ENCODE measurements at regions not wholly inside any gene's neighbourhood (a gene's known extent, or its start where the extent isn't known, plus 50 kb on each side); places are given as distances from the start of the nearest gene placed in this dataset.

DNA sequence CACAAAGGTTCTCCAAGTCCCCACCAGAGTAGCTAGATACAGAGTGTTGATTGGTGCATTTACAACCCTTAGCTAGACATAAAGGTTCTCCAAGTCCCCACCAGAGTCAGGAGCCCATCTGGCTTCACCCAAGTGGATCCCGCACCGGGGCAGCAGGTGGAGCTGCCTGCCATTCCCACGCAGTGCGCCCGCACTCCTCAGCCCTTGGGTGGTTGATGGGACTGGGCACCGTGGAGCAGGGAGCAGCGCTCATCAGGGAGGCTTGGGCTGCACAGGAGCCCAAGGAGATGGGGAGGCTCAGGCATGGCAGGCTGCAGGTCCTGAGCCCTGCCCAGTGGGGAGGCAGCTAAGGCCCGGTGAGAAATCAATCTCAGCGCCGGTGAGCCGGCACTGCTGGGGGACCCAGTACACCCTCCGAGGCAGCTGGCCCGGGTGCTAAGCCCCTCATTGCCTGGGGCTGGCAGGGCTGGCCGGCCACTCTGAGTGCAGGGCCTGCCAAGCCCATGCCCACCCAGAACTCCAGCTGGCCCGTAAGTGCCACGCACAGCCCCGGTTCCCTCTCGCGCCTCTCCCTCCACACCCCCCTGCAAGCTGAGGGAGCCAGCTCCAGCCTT, 404.1 kb downstream of the METTL15 start:
- no peaks in the 10 kb centered on the region for H3K79me2 ChIP-seq (ENCODE audit: insufficient read depth, low read length)
- no peaks in the 10 kb centered on the region for H3K36me3 ChIP-seq (ENCODE audit: control insufficient read depth in 1 of 2, insufficient read depth in 2 of 2, low read length in 2 of 2)
- H3K9me2 ChIP-seq (ENCODE audit: insufficient read depth) = no peaks in the 10 kb centered on the region
- BruUV-seq (replicated peaks) = no TSS peak
- no peak for ATAC-seq
- H3K4me1 ChIP-seq (ENCODE audit: control insufficient read depth in 1 of 2, insufficient read depth in 2 of 2, low read length in 2 of 2) = no peaks in the 10 kb centered on the region
- TF ChIP-seq, protein P1, sequence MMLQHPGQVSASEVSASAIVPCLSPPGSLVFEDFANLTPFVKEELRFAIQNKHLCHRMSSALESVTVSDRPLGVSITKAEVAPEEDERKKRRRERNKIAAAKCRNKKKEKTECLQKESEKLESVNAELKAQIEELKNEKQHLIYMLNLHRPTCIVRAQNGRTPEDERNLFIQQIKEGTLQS (IDR thresholded peaks at IDR 0.05) = no peak
- no peak for TF ChIP-seq POLR2AphosphoS5 (IDR thresholded peaks at IDR 0.05; ENCODE audit: low read depth, low read length)
- TF ChIP-seq TCF7L2 (IDR thresholded peaks at IDR 0.05; ENCODE audit: borderline replicate concordance, extremely low read depth, insufficient read depth, insufficient read length) = no peak
- TF ChIP-seq POLR2A (IDR thresholded peaks at IDR 0.05; ENCODE audit: borderline replicate concordance, extremely low read depth, insufficient read depth, insufficient read length) = no peak
- TF ChIP-seq SRF (IDR thresholded peaks at IDR 0.05; ENCODE audit: low read depth) = no peak
- no peak for TF ChIP-seq ELF1 (IDR thresholded peaks at IDR 0.05; ENCODE audit: borderline replicate concordance, low read depth)
- TF ChIP-seq ZFX (IDR thresholded peaks at IDR 0.05) = no peak
- no peak for TF ChIP-seq ZBTB33 (IDR thresholded peaks at IDR 0.05; ENCODE audit: extremely low read depth, insufficient replicate concordance, low read length)
- no peak for TF ChIP-seq EGR1 (IDR thresholded peaks at IDR 0.05; ENCODE audit: low read depth)
- no peak for TF ChIP-seq CEBPB (IDR thresholded peaks at IDR 0.05; ENCODE audit: low read depth)
- TF ChIP-seq SP1 (IDR thresholded peaks at IDR 0.05; ENCODE audit: low read depth) = no peak
- no peak for TF ChIP-seq MAX (IDR thresholded peaks at IDR 0.05)
- no peak for TF ChIP-seq REST (IDR thresholded peaks at IDR 0.05; ENCODE audit: low read depth)
- TF ChIP-seq CTCF (IDR thresholded peaks at IDR 0.05 in 2 of 3, conservative IDR thresholded peaks at IDR 0.05 in 1 of 3; ENCODE audit: borderline replicate concordance in 1 of 3, insufficient read depth in 1 of 3, low read depth in 2 of 3, low read length in 2 of 3) = no peak
- TF ChIP-seq CBX3 (IDR thresholded peaks at IDR 0.05; ENCODE audit: low read depth) = no peak
- TF ChIP-seq FOSL1 (IDR thresholded peaks at IDR 0.05; ENCODE audit: low read depth) = no peak
- TF ChIP-seq JUND (IDR thresholded peaks at IDR 0.05) = no peak
- ChIA-PET RAD21 (ENCODE audit: low non-redundant PET in 1 of 2, low total read pairs in 2 of 2, uncharacterized antibody in 2 of 2, unreplicated experiment in 2 of 2) (no interaction called here), CTCF (no interaction called here), POLR2A (no interaction called here)
- H4K20me1 ChIP-seq (ENCODE audit: insufficient read depth) = no peaks in the 10 kb centered on the region
- no peak overlapping the region for H3K9ac ChIP-seq (ENCODE audit: low read length)
- H2AFZ ChIP-seq (ENCODE audit: low read depth, low read length, poor library complexity, severe bottlenecking) = no peak overlapping the region
- no peak overlapping the region for H3K4me2 ChIP-seq (ENCODE audit: low read length)
- H3K27ac ChIP-seq (ENCODE audit: low read depth, low read length) = no peak overlapping the region
- DNase-seq (ENCODE audit: low read depth, low spot score) = no peak
- no peaks in the 10 kb centered on the region for H3K27me3 ChIP-seq (ENCODE audit: insufficient read depth, low read length)
- intact Hi-C loops (cut with micrococcal nuclease) = no loop called here
- H3K9me3 ChIP-seq (ENCODE audit: control insufficient read depth in 1 of 2, insufficient read depth in 1 of 2, low read depth in 1 of 2, low read length in 2 of 2) = peaks cover 0 to 3% of the 10 kb centered on the region in 2 experiments; a peak in 1 of 4 replicates
- no peak overlapping the region for H3K4me3 ChIP-seq (replicated peaks in 1 of 2; ENCODE audit: low read depth in 1 of 2, low read length in 2 of 2)
